GM23248 (cell line): ENCODE measurements at regions not wholly inside any gene's neighbourhood (a gene's known extent, or its start where the extent isn't known, plus 50 kb on each side); places are given as distances from the start of the nearest gene placed in this dataset.
"Not testable (repeated sequence)": the region's sequence is repeated elsewhere in the genome, so short reads cannot be mapped to it uniquely, and the experiment has no call there.

Experiments used
- EZH2 ChIP-seq: fragments of 200-600 bp; sonication (generic); IDR thresholded peaks from 2 replicates; pipeline ENCODE4 v1.6.1; 2018; ENCODE audit warnings: antibody characterized with exemption, mild to moderate bottlenecking; ENCODE audit not compliant: insufficient read depth, poor library complexity, severe bottlenecking
- EZH2phosphoT487 ChIP-seq: fragments of 200-600 bp; sonication (generic); IDR thresholded peaks from 2 replicates; pipeline ENCODE4 v1.6.1; 2018; ENCODE audit warnings: antibody characterized with exemption, moderate library complexity, mild to moderate bottlenecking, low read depth; ENCODE audit not compliant: insufficient read depth

GRCh38 chr22:22160768-22161167 lies 83.8 kb upstream of the VPREB1 start:
- not testable (repeated sequence) for TF ChIP-seq EZH2, EZH2phosphoT487
